PC-9 (cell line): ENCODE measurements at regions not wholly inside any gene's neighbourhood (a gene's known extent, or its start where the extent isn't known, plus 50 kb on each side); places are given as distances from the start of the nearest gene placed in this dataset.
"Not testable (repeated sequence)": the region's sequence is repeated elsewhere in the genome, so short reads cannot be mapped to it uniquely, and the experiment has no call there.

Experiments used
- BruUV-seq: library from RNA; stranded (reverse); fragments of 400-500 nt; replicated peaks from 2 replicates; lab custom pipeline; 2021; lab: Mats Ljungman, UMichigan
- CTCF ChIA-PET: fragments of 300-600 bp; sonication (Branson Sonifier 250); formaldehyde crosslinking; loops from one replicate; lab custom pipeline; 2022; ENCODE audit warnings: antibody characterized with exemption; lab: Charles Lee
- POLR2A ChIA-PET: fragments of 300-600 bp; sonication (Branson Sonifier 250); formaldehyde crosslinking; loops from one replicate; lab custom pipeline; 2022; ENCODE audit warnings: antibody characterized with exemption; ENCODE audit not compliant: unreplicated experiment; lab: Charles Lee
- DNase-seq, 2 experiments: peaks; one replicate each; pipeline versions ENCODE4 v3.0.0 to v3.0.0-alpha.2; 2015 to 2022; ENCODE audit warnings: mixed read lengths in 1 of 2
- H2AFZ ChIP-seq: fragments of 200-600 bp; sonication (generic); 2 replicates; pipeline ENCODE4 v1.8.1; 2017; ENCODE audit warnings: antibody characterized with exemption
- H3F3A ChIP-seq: fragments of 200-600 bp; sonication (generic); 2 replicates; pipeline ENCODE4 v1.8.1; 2017; ENCODE audit warnings: antibody characterized with exemption, mild to moderate bottlenecking, low read depth; ENCODE audit not compliant: insufficient read depth
- H3K27ac ChIP-seq: fragments of 200-600 bp; sonication (generic); 2 replicates; pipeline ENCODE4 v1.6.1; 2016; ENCODE audit warnings: mixed run types
- H3K27me3 ChIP-seq: fragments of 200-600 bp; sonication (generic); 2 replicates; pipeline ENCODE4 v1.6.1; 2016; ENCODE audit warnings: low read depth, mixed run types; ENCODE audit not compliant: insufficient read depth
- H3K36me3 ChIP-seq: fragments of 200-600 bp; sonication (generic); 2 replicates; pipeline ENCODE4 v1.6.1; 2016; ENCODE audit warnings: low read depth, mixed run types
- H3K4me1 ChIP-seq: fragments of 200-600 bp; sonication (generic); replicated peaks from 2 replicates; pipeline ENCODE4 v1.6.1; 2016; ENCODE audit warnings: mixed run types; ENCODE audit not compliant: insufficient read depth
- H3K4me2 ChIP-seq: fragments of 200-600 bp; sonication (generic); 2 replicates; pipeline ENCODE4 v1.6.1; 2017; ENCODE audit warnings: mixed run types
- H3K4me3 ChIP-seq: fragments of 200-600 bp; sonication (generic); 2 replicates; pipeline ENCODE4 v1.6.1; 2016; ENCODE audit warnings: mixed run types
- H3K79me2 ChIP-seq: fragments of 200-600 bp; sonication (generic); 2 replicates; pipeline ENCODE4 v1.6.1; 2017; ENCODE audit warnings: low read depth, mixed run types
- H3K9me2 ChIP-seq: fragments of 200-600 bp; sonication (generic); 2 replicates; pipeline ENCODE4 v1.8.1; 2017; ENCODE audit warnings: mild to moderate bottlenecking; ENCODE audit not compliant: insufficient read depth
- H3K9me3 ChIP-seq: fragments of 200-600 bp; sonication (generic); 2 replicates; pipeline ENCODE4 v1.8.1; 2016; ENCODE audit warnings: low read depth; ENCODE audit not compliant: insufficient read depth
- H4K20me1 ChIP-seq: fragments of 200-600 bp; sonication (generic); 2 replicates; pipeline ENCODE4 v1.8.1; 2017; ENCODE audit not compliant: insufficient read depth
- EZH2 ChIP-seq: fragments of 200-600 bp; sonication (generic); IDR thresholded peaks from 2 replicates; pipeline ENCODE4 v1.8.0; 2017; ENCODE audit warnings: antibody characterized with exemption, low read depth
- intact Hi-C: fragments of 100-400 bp; cut with micrococcal nuclease; formaldehyde crosslinking; loops from one replicate; pipeline ENCODE4 v1.10.0; 2022; ENCODE audit not compliant: unreplicated experiment
- TF ChIP-seq, protein P1 (sequence below): fragments of 200-600 bp; sonication (generic); conservative IDR thresholded peaks from 2 replicates; pipeline ENCODE4 v1.6.1; 2017; ENCODE audit warnings: mixed run types, antibody characterized with exemption, mild to moderate bottlenecking, moderate library complexity

DNA sequence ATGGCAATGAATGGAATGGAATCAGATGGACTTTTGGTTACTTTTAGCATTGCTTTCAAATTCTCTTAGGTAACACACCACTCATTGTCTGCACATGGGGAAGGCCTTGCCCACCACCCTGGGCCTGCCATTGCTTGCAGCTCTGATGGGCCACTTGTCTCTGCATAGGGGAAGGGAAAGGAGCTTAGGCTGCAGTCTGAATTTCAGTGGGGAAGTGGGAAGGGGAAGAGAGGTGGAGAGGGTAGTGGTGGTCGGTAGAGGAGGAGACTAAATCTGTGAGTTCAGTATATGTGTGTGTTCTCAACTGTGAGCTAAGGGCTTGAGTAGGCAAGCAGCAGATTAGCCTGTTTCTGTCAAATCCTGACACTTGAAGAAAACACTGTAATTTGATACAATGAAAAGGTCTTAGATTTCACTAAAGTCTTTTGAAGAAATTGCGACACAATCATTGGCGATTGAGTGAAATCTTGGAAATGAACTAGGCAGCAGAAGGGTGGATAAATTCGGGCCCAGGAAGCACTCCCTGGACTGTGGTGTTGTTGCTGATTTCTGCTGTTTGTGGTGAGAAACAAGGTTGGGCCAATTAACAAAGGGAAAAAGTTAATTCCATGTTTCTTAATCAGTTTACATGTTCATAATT is 80.6 kb downstream of the OTOR start:
- ChIA-PET CTCF (no interaction called here), POLR2A (no interaction called here)
- DNase-seq: no peak
- no peak overlapping the region for H3K4me3 ChIP-seq
- H3K36me3 ChIP-seq: no peaks in the 10 kb centered on the region
- H3K27ac ChIP-seq: no peak overlapping the region
- no TSS peak for BruUV-seq
- H3K9me2 ChIP-seq: no peaks in the 10 kb centered on the region
- no peaks in the 10 kb centered on the region for H4K20me1 ChIP-seq
- H3K79me2 ChIP-seq: no peaks in the 10 kb centered on the region
- intact Hi-C loops: no loop called here
- no peak overlapping the region for H3K4me2 ChIP-seq
- H3K9me3 ChIP-seq: no peaks in the 10 kb centered on the region
- TF ChIP-seq, protein P1, sequence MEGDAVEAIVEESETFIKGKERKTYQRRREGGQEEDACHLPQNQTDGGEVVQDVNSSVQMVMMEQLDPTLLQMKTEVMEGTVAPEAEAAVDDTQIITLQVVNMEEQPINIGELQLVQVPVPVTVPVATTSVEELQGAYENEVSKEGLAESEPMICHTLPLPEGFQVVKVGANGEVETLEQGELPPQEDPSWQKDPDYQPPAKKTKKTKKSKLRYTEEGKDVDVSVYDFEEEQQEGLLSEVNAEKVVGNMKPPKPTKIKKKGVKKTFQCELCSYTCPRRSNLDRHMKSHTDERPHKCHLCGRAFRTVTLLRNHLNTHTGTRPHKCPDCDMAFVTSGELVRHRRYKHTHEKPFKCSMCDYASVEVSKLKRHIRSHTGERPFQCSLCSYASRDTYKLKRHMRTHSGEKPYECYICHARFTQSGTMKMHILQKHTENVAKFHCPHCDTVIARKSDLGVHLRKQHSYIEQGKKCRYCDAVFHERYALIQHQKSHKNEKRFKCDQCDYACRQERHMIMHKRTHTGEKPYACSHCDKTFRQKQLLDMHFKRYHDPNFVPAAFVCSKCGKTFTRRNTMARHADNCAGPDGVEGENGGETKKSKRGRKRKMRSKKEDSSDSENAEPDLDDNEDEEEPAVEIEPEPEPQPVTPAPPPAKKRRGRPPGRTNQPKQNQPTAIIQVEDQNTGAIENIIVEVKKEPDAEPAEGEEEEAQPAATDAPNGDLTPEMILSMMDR: no peak
- TF ChIP-seq EZH2: no peak
- H3F3A ChIP-seq: no peaks in the 10 kb centered on the region
- no peak overlapping the region for H2AFZ ChIP-seq
- H3K27me3 ChIP-seq: peaks cover 23% of the 10 kb centered on the region
- H3K4me1 ChIP-seq: no peaks in the 10 kb centered on the region

DNA sequence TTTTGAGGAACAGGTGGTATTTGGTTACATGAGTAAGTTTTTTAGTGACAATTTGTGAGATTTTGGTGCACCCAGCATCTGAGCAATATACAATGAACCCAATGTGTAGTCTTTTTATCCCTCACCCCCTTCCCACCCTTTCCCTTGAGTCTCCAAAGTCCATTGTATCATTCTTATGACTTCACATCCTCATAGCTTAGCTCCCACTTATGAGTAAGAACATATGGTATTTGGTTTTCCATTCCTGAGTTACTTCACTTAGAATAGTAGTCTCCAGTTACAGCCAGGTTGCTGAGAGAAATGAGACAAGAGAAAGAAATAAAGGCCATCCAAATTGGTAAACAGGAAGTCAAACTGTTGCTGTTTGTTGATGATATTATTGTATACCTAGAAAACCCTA is 87.5 kb downstream of the OTOR start:
- BruUV-seq, H3K27ac ChIP-seq, CTCF ChIA-PET, intact Hi-C loops, H3K9me2 ChIP-seq, H3K4me2 ChIP-seq, H3K79me2 ChIP-seq, H3K9me3 ChIP-seq, DNase-seq, POLR2A ChIA-PET, H3F3A ChIP-seq, H3K4me3 ChIP-seq, H3K4me1 ChIP-seq, H4K20me1 ChIP-seq, H2AFZ ChIP-seq, H3K36me3 ChIP-seq: not testable (repeated sequence)
- peaks cover 40% of the 10 kb centered on the region for H3K27me3 ChIP-seq

DNA sequence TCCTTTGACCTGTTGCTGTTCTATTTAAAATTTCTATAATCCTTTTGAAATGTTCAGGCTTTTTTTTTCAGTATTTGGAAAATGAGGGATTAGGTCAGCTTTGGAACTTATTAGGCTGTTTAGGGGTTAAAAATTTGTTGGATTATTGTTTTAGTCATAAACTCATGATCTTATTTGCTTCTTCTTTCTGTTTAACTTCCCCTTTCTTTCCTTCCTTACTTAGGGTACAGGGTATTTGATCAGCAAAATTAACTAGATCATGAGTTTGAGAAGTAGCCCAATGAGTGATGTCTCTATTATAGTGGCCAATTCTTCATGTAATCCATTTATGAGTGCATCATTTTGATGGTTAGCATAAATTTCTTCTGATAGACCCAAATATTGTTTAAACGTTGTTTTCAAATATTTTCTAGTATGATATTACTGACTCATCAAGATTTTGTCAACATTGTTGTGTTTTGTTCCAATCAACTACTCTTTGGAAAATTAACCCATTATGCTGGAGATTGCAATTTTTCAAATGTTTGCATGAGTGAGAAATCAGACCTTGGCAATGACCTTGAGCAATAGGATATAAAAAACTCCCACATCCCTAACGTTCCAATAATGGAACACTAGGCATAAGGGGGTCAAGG is 94.4 kb downstream of the OTOR start:
- no peak for TF ChIP-seq EZH2
- TF ChIP-seq, protein P1: no peak
- Histone ChIP-seq H3K9me2 (no peaks in the 10 kb centered on the region), H3K79me2 (no peaks in the 10 kb centered on the region), H3K36me3 (no peaks in the 10 kb centered on the region), H3K27ac (no peak overlapping the region), H3F3A (no peaks in the 10 kb centered on the region), H3K9me3 (no peaks in the 10 kb centered on the region), H2AFZ (no peak overlapping the region), H3K4me2 (no peak overlapping the region), H3K4me3 (no peak overlapping the region), H3K4me1 (no peaks in the 10 kb centered on the region), H4K20me1 (no peaks in the 10 kb centered on the region), H3K27me3 (no peaks in the 10 kb centered on the region)
- POLR2A ChIA-PET: no interaction called here
- DNase-seq: no peak
- CTCF ChIA-PET: no interaction called here
- intact Hi-C loops: no loop called here
- no TSS peak for BruUV-seq
